BE2C (cell line): ENCODE measurements at regions not wholly inside any gene's neighbourhood (a gene's known extent, or its start where the extent isn't known, plus 50 kb on each side); places are given as distances from the start of the nearest gene placed in this dataset.
A peak's percentile ranks its signal among the peaks of the same experiment; 100 is the strongest.

ENCODE experiments used
- DNase-seq: peaks from one replicate; pipeline ENCODE4 v3.0.0-alpha.2; 2020
- H3K27me3 ChIP-seq: fragments of 250-450 bp; sonication (Bioruptor Pico); 2 replicates; pipeline ENCODE4 v1.5.1; 2020; ENCODE audit warnings: mild to moderate bottlenecking
- H3K36me3 ChIP-seq: fragments of 250-450 bp; sonication (Bioruptor Pico); 2 replicates; pipeline ENCODE4 v1.5.1; 2020; ENCODE audit warnings: mild to moderate bottlenecking
- H3K4me1 ChIP-seq: fragments of 250-450 bp; sonication (Bioruptor Pico); 2 replicates; pipeline ENCODE4 v1.5.1; 2020
- H3K4me3 ChIP-seq: 2 replicates; pipeline ENCODE4 v1.5.1; 2011; ENCODE audit warnings: low read depth, low read length
- H3K9me3 ChIP-seq: fragments of 250-450 bp; sonication (Bioruptor Pico); 2 replicates; pipeline ENCODE4 v1.5.1; 2020
- TF ChIP-seq, protein P1 (sequence below): IDR thresholded peaks from 2 replicates; pipeline ENCODE4 v1.5.1; 2012; ENCODE audit warnings: mild to moderate bottlenecking, low read depth, low read length

- no peaks in the 10 kb centered on the region for H3K27me3 ChIP-seq
- no peaks in the 10 kb centered on the region for H3K36me3 ChIP-seq
- TF ChIP-seq, protein P1, sequence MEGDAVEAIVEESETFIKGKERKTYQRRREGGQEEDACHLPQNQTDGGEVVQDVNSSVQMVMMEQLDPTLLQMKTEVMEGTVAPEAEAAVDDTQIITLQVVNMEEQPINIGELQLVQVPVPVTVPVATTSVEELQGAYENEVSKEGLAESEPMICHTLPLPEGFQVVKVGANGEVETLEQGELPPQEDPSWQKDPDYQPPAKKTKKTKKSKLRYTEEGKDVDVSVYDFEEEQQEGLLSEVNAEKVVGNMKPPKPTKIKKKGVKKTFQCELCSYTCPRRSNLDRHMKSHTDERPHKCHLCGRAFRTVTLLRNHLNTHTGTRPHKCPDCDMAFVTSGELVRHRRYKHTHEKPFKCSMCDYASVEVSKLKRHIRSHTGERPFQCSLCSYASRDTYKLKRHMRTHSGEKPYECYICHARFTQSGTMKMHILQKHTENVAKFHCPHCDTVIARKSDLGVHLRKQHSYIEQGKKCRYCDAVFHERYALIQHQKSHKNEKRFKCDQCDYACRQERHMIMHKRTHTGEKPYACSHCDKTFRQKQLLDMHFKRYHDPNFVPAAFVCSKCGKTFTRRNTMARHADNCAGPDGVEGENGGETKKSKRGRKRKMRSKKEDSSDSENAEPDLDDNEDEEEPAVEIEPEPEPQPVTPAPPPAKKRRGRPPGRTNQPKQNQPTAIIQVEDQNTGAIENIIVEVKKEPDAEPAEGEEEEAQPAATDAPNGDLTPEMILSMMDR = no peak
- H3K4me1 ChIP-seq = peaks cover 2% of the 10 kb centered on the region; the same call in 1 of the 2 replicates
- H3K9me3 ChIP-seq = no peaks in the 10 kb centered on the region
- H3K4me3 ChIP-seq = no peak overlapping the region
- DNase-seq = no peak
Measured at GRCh38 chr10:121064491-121064890, 213.3 kb downstream of the WDR11 start.

DNA sequence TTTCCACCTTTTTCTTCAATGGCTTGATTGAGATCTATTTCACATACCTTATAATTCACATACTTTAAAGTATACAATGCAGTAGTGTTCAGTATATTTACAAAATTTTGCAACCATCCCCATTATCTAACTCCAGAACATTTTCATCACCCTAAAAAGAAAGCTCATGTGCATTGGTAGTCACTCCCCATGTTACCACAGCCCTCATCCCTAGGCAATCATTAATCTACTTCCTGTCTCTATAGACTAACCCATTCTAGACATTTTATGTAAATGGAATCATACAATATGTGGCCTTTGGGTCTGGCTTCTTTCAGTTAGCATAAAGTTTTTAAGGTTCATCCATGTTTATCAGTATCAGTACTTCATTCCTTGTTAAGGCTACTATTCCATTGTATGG, 214.2 kb downstream of the WDR11 start:
- Histone ChIP-seq H3K4me3 (no peak overlapping the region), H3K36me3 (no peaks in the 10 kb centered on the region), H3K27me3 (no peaks in the 10 kb centered on the region), H3K4me1 (peaks cover 2% of the 10 kb centered on the region; the same call in 1 of the 2 replicates), H3K9me3 (no peaks in the 10 kb centered on the region)
- TF ChIP-seq, protein P1 = no peak
- no peak for DNase-seq

DNA sequence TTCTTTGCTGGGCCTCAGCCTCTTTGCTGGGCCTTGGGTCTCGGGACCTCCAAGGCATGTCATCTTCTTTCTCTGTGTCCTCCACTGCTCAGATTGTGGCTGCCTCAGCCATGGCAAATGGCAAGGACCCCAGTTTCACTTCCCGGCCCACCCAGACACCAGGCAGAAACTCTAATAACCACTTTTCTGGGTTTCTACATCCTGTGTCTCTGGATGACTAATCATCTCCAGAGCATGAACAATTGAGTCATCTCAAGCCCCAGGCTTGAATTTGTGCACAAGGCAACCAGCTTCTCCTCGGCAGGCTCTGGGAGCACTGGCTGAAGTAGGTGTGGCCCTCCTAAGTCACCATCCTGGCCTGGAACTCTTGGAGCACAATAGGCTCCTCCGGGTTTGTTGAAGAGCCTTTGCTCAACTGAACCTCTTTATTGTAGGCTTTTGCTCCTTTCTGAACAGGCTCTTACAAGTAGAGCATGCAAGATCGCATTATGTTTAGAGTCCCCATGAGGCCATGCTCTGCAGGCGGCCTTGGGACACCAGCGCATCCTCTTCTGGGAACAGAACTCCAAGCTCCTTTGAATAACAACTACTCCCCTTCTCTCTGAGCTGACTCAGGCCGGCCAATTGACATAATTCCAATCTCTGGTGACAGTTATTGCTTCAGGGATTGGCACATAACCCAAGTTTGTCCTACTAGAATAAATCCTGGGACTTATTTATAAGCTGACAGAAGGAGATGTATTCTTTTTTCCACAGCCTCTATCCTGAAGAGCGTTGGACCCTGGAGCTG, 218.1 kb downstream of the WDR11 start:
- H3K4me3 ChIP-seq = no peak overlapping the region
- peaks cover 5% of the 10 kb centered on the region for H3K4me1 ChIP-seq
- H3K27me3 ChIP-seq = no peaks in the 10 kb centered on the region
- no peak for DNase-seq
- TF ChIP-seq, protein P1 = no peak
- H3K36me3 ChIP-seq = no peaks in the 10 kb centered on the region
- no peaks in the 10 kb centered on the region for H3K9me3 ChIP-seq

GRCh38 chr10:121070275-121071070, 219.3 kb downstream of the WDR11 start:
- peaks cover 5% of the 10 kb centered on the region for H3K4me1 ChIP-seq
- H3K36me3 ChIP-seq = no peaks in the 10 kb centered on the region
- DNase-seq = no peak
- H3K9me3 ChIP-seq = no peaks in the 10 kb centered on the region
- TF ChIP-seq, protein P1 = peak; percentile 75
- no peak overlapping the region for H3K4me3 ChIP-seq
- no peaks in the 10 kb centered on the region for H3K27me3 ChIP-seq

- Histone ChIP-seq H3K27me3 (no peaks in the 10 kb centered on the region), H3K4me3 (no peak overlapping the region), H3K9me3 (no peaks in the 10 kb centered on the region), H3K36me3 (no peaks in the 10 kb centered on the region), H3K4me1 (peaks cover 5% of the 10 kb centered on the region)
- no peak for DNase-seq
- TF ChIP-seq, protein P1 = no peak
Measured at GRCh38 chr10:121071901-121072300, 220.7 kb downstream of the WDR11 start.

DNA sequence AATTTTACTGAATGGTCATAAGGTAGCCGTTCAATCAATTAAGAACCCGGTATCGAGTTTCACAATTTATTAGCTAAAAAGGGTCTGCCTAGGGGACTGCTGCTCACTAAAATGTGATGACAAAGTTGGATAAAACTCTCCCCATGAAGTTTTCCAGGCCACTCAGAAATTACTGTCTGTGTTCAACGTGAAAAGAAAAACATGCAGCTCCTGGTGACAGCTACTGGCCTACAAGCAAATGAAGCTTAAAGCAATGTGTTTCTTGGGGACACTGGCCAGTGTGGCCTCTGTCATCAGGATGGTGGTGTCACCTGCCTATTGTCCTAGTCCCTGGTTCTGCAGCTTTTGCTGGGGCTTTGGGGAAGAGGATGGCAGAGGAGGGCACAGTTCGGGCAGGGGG, 222.6 kb downstream of the WDR11 start:
- Histone ChIP-seq H3K27me3 (no peaks in the 10 kb centered on the region), H3K4me3 (no peak overlapping the region), H3K4me1 (peaks cover 5% of the 10 kb centered on the region), H3K9me3 (no peaks in the 10 kb centered on the region), H3K36me3 (no peaks in the 10 kb centered on the region)
- TF ChIP-seq, protein P1 = no peak
- DNase-seq = peak; percentile 31
